Activated CD8-positive, alpha-beta T cell treated with anti-CD3 and anti-CD28 coated beads for 36 hours (primary cell): ENCODE measurements at regions not wholly inside any gene's neighbourhood (a gene's known extent, or its start where the extent isn't known, plus 50 kb on each side); places are given as distances from the start of the nearest gene placed in this dataset.
A peak's percentile ranks its signal among the peaks of the same experiment; 100 is the strongest.

Experiments
- ATAC-seq: fragments of 200-7000 bp; cut with Tn5 transposase; one replicate; pipeline ENCODE4 v1.10.0; 2021; ENCODE audit warnings: mild to moderate bottlenecking, moderate library complexity
- CTCF ChIA-PET: fragments of 350-600 bp; sonication (Branson Sonifier 250); formaldehyde crosslinking; loops from one replicate; lab custom pipeline; 2021; ENCODE audit warnings: antibody characterized with exemption; lab: Charles Lee
- POLR2A ChIA-PET: fragments of 350-600 bp; sonication (Branson Sonifier 250); formaldehyde crosslinking; loops from one replicate; lab custom pipeline; 2021; ENCODE audit warnings: antibody characterized with exemption; lab: Charles Lee
- DNase-seq: peaks from one replicate; pipeline ENCODE4 v3.0.0-alpha.2; 2020
- H3K27ac Mint-ChIP-seq: one replicate; pipeline ENCODE4 v1.8.0; 2021; ENCODE audit warnings: mild to moderate bottlenecking, mixed read lengths
- H3K27me3 Mint-ChIP-seq: one replicate; pipeline ENCODE4 v1.8.0; 2021; ENCODE audit warnings: mixed read lengths
- H3K36me3 Mint-ChIP-seq: one replicate; pipeline ENCODE4 v1.8.0; 2021; ENCODE audit warnings: low read depth, mixed read lengths
- H3K4me1 Mint-ChIP-seq: one replicate; pipeline ENCODE4 v1.8.0; 2021; ENCODE audit warnings: low read depth, mixed read lengths
- H3K4me3 Mint-ChIP-seq: one replicate; pipeline ENCODE4 v1.8.0; 2021; ENCODE audit warnings: mild to moderate bottlenecking, moderate library complexity, mixed read lengths
- H3K9me3 Mint-ChIP-seq: one replicate; pipeline ENCODE4 v1.8.0; 2021; ENCODE audit warnings: mixed read lengths
- CTCF ChIP-seq: fragments of 200-600 bp; IDR thresholded peaks from one replicate; pipeline ENCODE4 v1.8.0; 2022; ENCODE audit warnings: antibody characterized with exemption, mild to moderate bottlenecking
- intact Hi-C: fragments of 100-400 bp; cut with micrococcal nuclease; formaldehyde crosslinking; loops from one replicate; pipeline ENCODE4 v1.10.0; 2022

DNA sequence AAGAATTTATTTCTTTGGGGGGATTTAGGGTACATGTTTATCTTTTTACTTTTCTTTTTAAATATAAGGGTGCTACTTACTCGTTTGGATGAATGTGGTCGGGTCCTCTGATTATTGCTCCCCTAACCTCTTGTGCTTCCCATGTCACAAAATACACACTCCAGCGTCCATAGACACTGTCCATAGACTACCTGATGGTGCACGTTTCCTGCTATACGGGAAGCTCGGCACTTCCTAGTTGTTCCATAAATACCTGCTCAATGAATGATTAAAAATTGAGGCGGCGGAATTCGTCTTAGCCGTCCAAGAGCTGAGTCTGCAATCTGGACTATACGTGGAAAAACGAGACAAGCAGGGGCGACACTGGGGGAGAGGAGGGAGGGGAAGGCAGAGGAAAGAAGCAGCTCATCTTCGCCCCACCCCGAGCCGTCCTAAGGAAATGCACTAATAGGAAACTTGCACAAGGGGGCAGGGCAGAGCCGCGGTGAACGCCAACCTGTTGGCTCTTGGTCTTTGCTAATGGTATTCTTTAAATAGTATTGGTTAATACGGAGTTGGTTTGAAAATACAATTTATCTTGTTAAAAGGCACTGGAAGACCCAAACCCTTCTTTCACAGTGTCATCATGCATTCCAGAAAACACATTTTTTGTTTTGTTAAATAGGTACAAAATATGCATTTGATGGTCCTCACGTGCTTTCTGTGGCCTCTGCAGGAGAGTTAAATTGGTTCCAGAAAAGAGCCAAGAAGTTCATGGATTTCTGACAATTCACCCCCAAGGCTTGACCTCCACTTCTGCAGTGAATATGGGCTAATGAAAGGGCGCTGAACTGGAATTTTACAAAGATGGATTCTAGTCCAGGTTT, 73.0 kb upstream of the KCTD1 start:
- TF ChIP-seq CTCF = peak; percentile 55
- ATAC-seq (peak; percentile 69), DNase-seq (peak; percentile 48)
- Mint-ChIP-seq H3K4me1 (no peaks in the 10 kb centered on the region), H3K27ac (no peak overlapping the region), H3K27me3 (peaks cover 1% of the 10 kb centered on the region), H3K4me3 (no peak overlapping the region), H3K36me3 (peaks cover 5% of the 10 kb centered on the region), H3K9me3 (peaks cover 19% of the 10 kb centered on the region)
- POLR2A ChIA-PET = no interaction called here
- CTCF ChIA-PET = interaction anchor here (1.2 kb wide), 1 partner anchor 25 kb away, joined by 3 read pairs; no protein-coding TSS in a partner anchor
- intact Hi-C loops = no loop called here

GRCh38 chr18:26619350-26619749, 71.0 kb upstream of the KCTD1 start:
- Mint-ChIP-seq H3K9me3 (peaks cover 8% of the 10 kb centered on the region), H3K36me3 (peaks cover 5% of the 10 kb centered on the region), H3K27me3 (peaks cover 1% of the 10 kb centered on the region), H3K4me3 (no peak overlapping the region), H3K4me1 (no peaks in the 10 kb centered on the region), H3K27ac (no peak overlapping the region)
- ChIA-PET POLR2A (no interaction called here), CTCF (no interaction called here)
- ATAC-seq (no peak), DNase-seq (no peak)
- TF ChIP-seq CTCF = no peak
- intact Hi-C loops = no loop called here

GRCh38 chr18:26618135-26618534, 69.8 kb upstream of the KCTD1 start:
- Mint-ChIP-seq H3K27ac (no peak overlapping the region), H3K36me3 (no peaks in the 10 kb centered on the region)
- CTCF ChIA-PET = no interaction called here

DNA sequence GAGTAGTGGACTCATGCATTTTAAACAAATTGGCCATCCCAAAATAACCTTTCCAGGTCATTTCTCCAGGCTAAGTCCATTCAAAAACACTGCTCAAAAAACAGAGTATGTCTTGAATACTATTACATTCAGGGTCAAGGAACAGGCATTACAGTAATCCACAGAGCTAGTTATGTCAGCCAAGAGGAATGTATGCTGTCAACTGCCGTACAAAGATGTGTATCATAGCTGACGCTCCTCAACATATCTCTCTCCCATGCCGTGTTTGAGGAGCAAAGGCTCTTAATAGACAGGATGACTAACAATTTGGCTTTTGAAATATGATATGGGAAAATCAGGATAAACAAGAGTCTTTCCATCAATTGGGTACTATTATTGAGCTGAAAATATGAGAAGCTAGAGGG, 68.8 kb upstream of the KCTD1 start:
- no peak overlapping the region for H3K4me3 Mint-ChIP-seq
- no peak overlapping the region for H3K27ac Mint-ChIP-seq
- no peaks in the 10 kb centered on the region for H3K9me3 Mint-ChIP-seq
- ChIA-PET POLR2A (no interaction called here), CTCF (no interaction called here)
- TF ChIP-seq CTCF = no peak
- ATAC-seq (no peak), DNase-seq (no peak)
- H3K36me3 Mint-ChIP-seq = no peaks in the 10 kb centered on the region
- no peaks in the 10 kb centered on the region for H3K27me3 Mint-ChIP-seq
- intact Hi-C loops = no loop called here
- no peaks in the 10 kb centered on the region for H3K4me1 Mint-ChIP-seq

More at GRCh38 chr18:26618135-26618534, 69.8 kb upstream of the KCTD1 start:
- ATAC-seq (no peak), DNase-seq (no peak)
- H3K27me3 Mint-ChIP-seq = peaks cover 1% of the 10 kb centered on the region
- no peak overlapping the region for H3K4me3 Mint-ChIP-seq
- no peak for TF ChIP-seq CTCF
- H3K4me1 Mint-ChIP-seq = no peaks in the 10 kb centered on the region
- intact Hi-C loops = no loop called here
- POLR2A ChIA-PET = no interaction called here
- H3K9me3 Mint-ChIP-seq = no peaks in the 10 kb centered on the region

DNA sequence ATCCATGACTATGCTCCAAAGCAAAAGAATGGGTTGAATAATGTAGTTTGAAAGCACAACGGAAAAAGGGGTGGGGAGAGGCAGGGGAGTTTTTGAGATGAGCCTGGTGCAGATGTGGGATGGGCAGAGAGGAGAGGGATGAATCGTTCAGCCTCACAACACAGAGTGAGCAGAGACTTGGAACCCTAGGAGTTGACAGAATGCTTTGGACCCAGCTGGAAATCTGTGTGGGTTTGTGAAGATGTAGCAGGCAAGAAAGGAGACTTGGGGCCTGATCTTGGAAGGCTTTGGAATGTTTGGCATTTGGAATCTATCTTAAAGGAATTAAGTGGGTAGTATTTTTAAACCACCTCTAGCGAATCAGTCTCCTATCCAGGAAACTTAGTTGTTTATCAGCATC, 66.0 kb upstream of the KCTD1 start:
- no peak for DNase-seq
- no peak overlapping the region for H3K4me3 Mint-ChIP-seq
- no peaks in the 10 kb centered on the region for H3K9me3 Mint-ChIP-seq
- H3K27me3 Mint-ChIP-seq = no peaks in the 10 kb centered on the region
- H3K36me3 Mint-ChIP-seq = no peaks in the 10 kb centered on the region
- H3K27ac Mint-ChIP-seq = no peak overlapping the region
- ChIA-PET POLR2A (no interaction called here), CTCF (no interaction called here)
- intact Hi-C loops = no loop called here
- ATAC-seq = no peak
- no peak for TF ChIP-seq CTCF
- H3K4me1 Mint-ChIP-seq = no peaks in the 10 kb centered on the region
